Stimulated activated CD4-positive, alpha-beta T cell treated with anti-CD3 and anti-CD28 coated beads, Interleukin-12 subunit alpha, Interleukin-12 subunit beta, amount 100 ng/mL, for 48 hours (primary cell): ENCODE measurements at regions not wholly inside any gene's neighbourhood (a gene's known extent, or its start where the extent isn't known, plus 50 kb on each side); places are given as distances from the start of the nearest gene placed in this dataset.

Experiments used
- DNase-seq, 3 donors: peaks; one replicate each; pipeline ENCODE4 v3.0.0-alpha.2; 2020; ENCODE audit warnings: low read depth in 2 of 3, low spot score in 1 of 3

- no peak for DNase-seq
These were observed 112.1 kb downstream of the DLL1 start for GRCh38 chr6:170178561-170179477.

- DNase-seq, result no peak
These were observed 112.9 kb downstream of the DLL1 start for GRCh38 chr6:170177772-170178560.

- DNase-seq, result no peak
These were observed 113.7 kb downstream of the DLL1 start for GRCh38 chr6:170176898-170177771.

GRCh38 chr6:170176136-170176897 lies 114.6 kb downstream of the DLL1 start:
- DNase-seq, result no peak

GRCh38 chr6:170175644-170176135 lies 115.2 kb downstream of the DLL1 start:
- no peak for DNase-seq

GRCh38 chr6:170174771-170175643 lies 115.9 kb downstream of the DLL1 start:
- no peak for DNase-seq

GRCh38 chr6:170174124-170174770 lies 116.6 kb downstream of the DLL1 start:
- no peak for DNase-seq

- no peak for DNase-seq
These were observed 117.5 kb downstream of the DLL1 start for GRCh38 chr6:170173335-170173881.

- DNase-seq, result no peak
These were observed 118.0 kb downstream of the DLL1 start for GRCh38 chr6:170172825-170173256.

GRCh38 chr6:170172392-170172791 lies 118.5 kb downstream of the DLL1 start:
- DNase-seq, result no peak

GRCh38 chr6:170167657-170168159 lies 123.2 kb downstream of the DLL1 start:
- no peak for DNase-seq

GRCh38 chr6:170166511-170167122 lies 124.3 kb downstream of the DLL1 start:
- no peak for DNase-seq

GRCh38 chr6:170165471-170166117 lies 125.3 kb downstream of the DLL1 start:
- no peak for DNase-seq

GRCh38 chr6:170165085-170165470 lies 125.8 kb downstream of the DLL1 start:
- DNase-seq, result no peak

- DNase-seq, result no peak
These were observed 126.5 kb downstream of the DLL1 start for GRCh38 chr6:170164271-170164900.

- DNase-seq, result no peak
These were observed 127.3 kb downstream of the DLL1 start for GRCh38 chr6:170163405-170164170.
